PC-3 (cell line): ENCODE measurements at regions not wholly inside any gene's neighbourhood (a gene's known extent, or its start where the extent isn't known, plus 50 kb on each side); places are given as distances from the start of the nearest gene placed in this dataset.

Experiments
- ATAC-seq: fragments of 200-7000 bp; cut with Tn5 transposase; 2 replicates; pipeline ENCODE4 v1.9.1; 2020; ENCODE audit warnings: mild to moderate bottlenecking, moderate library complexity
- BruUV-seq: library from RNA; stranded (reverse); fragments of 400-500 nt; replicated peaks from 2 replicates; lab custom pipeline; 2021; lab: Mats Ljungman, UMichigan
- CTCF ChIA-PET: fragments of 300-600 bp; sonication (Branson Sonifier 250); formaldehyde crosslinking; loops from one replicate; lab custom pipeline; 2022; ENCODE audit warnings: antibody characterized with exemption; lab: Charles Lee
- POLR2A ChIA-PET: fragments of 300-600 bp; sonication (Branson Sonifier 250); formaldehyde crosslinking; loops from one replicate; lab custom pipeline; 2022; ENCODE audit warnings: antibody characterized with exemption; ENCODE audit not compliant: unreplicated experiment; lab: Charles Lee
- DNase-seq: peaks from one replicate; pipeline ENCODE4 v3.0.0-alpha.2; 2015
- H2AFZ ChIP-seq: fragments of 300-600 bp; sonication (generic); 2 replicates; pipeline ENCODE4 v1.6.0; 2016; ENCODE audit warnings: antibody characterized with exemption, low read length
- H3F3A ChIP-seq: fragments of 300-600 bp; sonication (generic); one replicate; pipeline ENCODE4 v1.6.0; 2017; ENCODE audit warnings: antibody characterized with exemption, low read length, control low read depth, mild to moderate bottlenecking; ENCODE audit not compliant: unreplicated experiment
- H3K27ac ChIP-seq: fragments of 300-600 bp; sonication (generic); 2 replicates; pipeline ENCODE4 v1.5.1; 2016; ENCODE audit warnings: mild to moderate bottlenecking, low read length
- H3K27me3 ChIP-seq: fragments of 300-600 bp; sonication (generic); 2 replicates; pipeline ENCODE4 v1.6.1; 2016; ENCODE audit warnings: low read length, mixed read lengths
- H3K36me3 ChIP-seq: fragments of 300-600 bp; sonication (generic); 2 replicates; pipeline ENCODE4 v1.6.1; 2016; ENCODE audit warnings: low read depth, mixed run types, low read length, mixed read lengths
- H3K4me1 ChIP-seq: fragments of 300-600 bp; sonication (generic); 2 replicates; pipeline ENCODE4 v1.5.1; 2016; ENCODE audit warnings: low read length; ENCODE audit not compliant: insufficient read depth
- H3K4me2 ChIP-seq: fragments of 300-600 bp; sonication (generic); 2 replicates; pipeline ENCODE4 v1.6.0; 2016; ENCODE audit warnings: low read length
- H3K4me3 ChIP-seq: fragments of 300-600 bp; sonication (generic); 2 replicates; pipeline ENCODE4 v1.5.1; 2016; ENCODE audit warnings: mild to moderate bottlenecking, low read length, mixed read lengths
- H3K79me2 ChIP-seq: fragments of 300-600 bp; sonication (generic); 2 replicates; pipeline ENCODE4 v1.6.1; 2017; ENCODE audit warnings: low read length, mixed read lengths
- H3K9ac ChIP-seq: fragments of 300-600 bp; sonication (generic); 2 replicates; pipeline ENCODE4 v1.6.0; 2016; ENCODE audit warnings: mild to moderate bottlenecking, low read length
- H3K9me2 ChIP-seq: fragments of 300-600 bp; sonication (generic); replicated peaks from 2 replicates; pipeline ENCODE4 v1.6.1; 2016; ENCODE audit warnings: mixed run types, low read length, mixed read lengths
- H3K9me3 ChIP-seq: fragments of 300-600 bp; sonication (generic); 2 replicates; pipeline ENCODE4 v1.6.1; 2016; ENCODE audit warnings: low read length, mixed read lengths
- H4K20me1 ChIP-seq: fragments of 300-600 bp; sonication (generic); 2 replicates; pipeline ENCODE4 v1.6.1; 2016; ENCODE audit warnings: low read length, mixed read lengths
- EZH2 ChIP-seq: fragments of 300-600 bp; sonication (generic); IDR thresholded peaks from one replicate; pipeline ENCODE4 v1.6.1; 2017; ENCODE audit warnings: antibody characterized with exemption, mild to moderate bottlenecking, low read length; ENCODE audit not compliant: unreplicated experiment
- EZH2phosphoT487 ChIP-seq: fragments of 300-600 bp; sonication (generic); IDR thresholded peaks from 2 replicates; pipeline ENCODE4 v1.6.1; 2018; ENCODE audit warnings: mild to moderate bottlenecking, antibody characterized with exemption, low read length, borderline replicate concordance
- intact Hi-C: fragments of 100-400 bp; cut with micrococcal nuclease; formaldehyde crosslinking; loops from 2 replicates; pipeline ENCODE4 v1.9.0; 2023
- TF ChIP-seq, protein P1 (sequence below): fragments of 300-600 bp; sonication (generic); conservative IDR thresholded peaks from 2 replicates; pipeline ENCODE4 v1.5.1; 2017; ENCODE audit warnings: antibody characterized with exemption, low read depth, mild to moderate bottlenecking, low read length

DNA sequence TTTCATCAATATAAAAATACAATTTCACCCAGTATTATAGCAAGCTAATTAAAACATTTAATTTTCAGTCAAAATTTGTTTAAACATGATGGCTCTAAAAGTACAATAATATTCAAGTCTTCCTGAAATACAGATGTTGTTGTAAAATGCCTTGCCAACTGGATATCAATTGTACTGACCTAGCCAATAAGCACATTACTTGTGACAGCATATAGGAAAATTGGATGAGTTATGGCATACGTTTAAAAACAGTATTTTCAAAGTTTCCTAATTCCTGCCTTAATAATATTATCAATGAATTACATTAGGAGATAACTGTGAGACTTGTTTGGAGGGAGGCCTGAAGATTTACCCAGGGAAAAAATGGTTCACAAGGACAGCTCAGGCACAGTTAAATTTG is 336.9 kb upstream of the CDH20 start:
- ATAC-seq: no peak
- no peak overlapping the region for H3K9ac ChIP-seq

DNA sequence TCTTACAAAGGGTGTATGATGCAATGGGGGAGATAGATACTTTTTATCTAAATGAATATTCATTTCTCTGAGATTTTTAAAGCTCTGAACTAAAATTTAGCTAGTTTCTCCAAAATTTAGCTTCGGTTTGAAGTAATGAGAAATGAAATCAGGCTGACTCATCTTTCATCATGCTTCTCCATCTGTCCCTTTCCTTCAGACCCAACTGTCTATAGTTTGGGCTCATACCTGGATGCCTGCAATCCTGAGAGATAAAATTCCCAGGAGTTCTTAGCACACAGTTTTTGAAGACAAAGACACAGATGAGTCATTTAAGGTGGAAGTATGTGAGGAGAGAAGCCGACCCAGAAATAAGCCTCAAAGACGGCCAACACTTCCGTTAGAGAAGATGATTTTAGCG is 336.4 kb upstream of the CDH20 start:
- no peak overlapping the region for H3K9ac ChIP-seq
- no peaks in the 10 kb centered on the region for H3K9me2 ChIP-seq
- H3K27me3 ChIP-seq: peaks cover 34% of the 10 kb centered on the region
- no peak overlapping the region for H3K4me2 ChIP-seq
- TF ChIP-seq, protein P1, sequence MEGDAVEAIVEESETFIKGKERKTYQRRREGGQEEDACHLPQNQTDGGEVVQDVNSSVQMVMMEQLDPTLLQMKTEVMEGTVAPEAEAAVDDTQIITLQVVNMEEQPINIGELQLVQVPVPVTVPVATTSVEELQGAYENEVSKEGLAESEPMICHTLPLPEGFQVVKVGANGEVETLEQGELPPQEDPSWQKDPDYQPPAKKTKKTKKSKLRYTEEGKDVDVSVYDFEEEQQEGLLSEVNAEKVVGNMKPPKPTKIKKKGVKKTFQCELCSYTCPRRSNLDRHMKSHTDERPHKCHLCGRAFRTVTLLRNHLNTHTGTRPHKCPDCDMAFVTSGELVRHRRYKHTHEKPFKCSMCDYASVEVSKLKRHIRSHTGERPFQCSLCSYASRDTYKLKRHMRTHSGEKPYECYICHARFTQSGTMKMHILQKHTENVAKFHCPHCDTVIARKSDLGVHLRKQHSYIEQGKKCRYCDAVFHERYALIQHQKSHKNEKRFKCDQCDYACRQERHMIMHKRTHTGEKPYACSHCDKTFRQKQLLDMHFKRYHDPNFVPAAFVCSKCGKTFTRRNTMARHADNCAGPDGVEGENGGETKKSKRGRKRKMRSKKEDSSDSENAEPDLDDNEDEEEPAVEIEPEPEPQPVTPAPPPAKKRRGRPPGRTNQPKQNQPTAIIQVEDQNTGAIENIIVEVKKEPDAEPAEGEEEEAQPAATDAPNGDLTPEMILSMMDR: no peak
- TF ChIP-seq EZH2phosphoT487 (no peak), EZH2 (no peak)
- POLR2A ChIA-PET: no interaction called here
- no peak for ATAC-seq
- H3K36me3 ChIP-seq: no peaks in the 10 kb centered on the region
- H3K79me2 ChIP-seq: no peaks in the 10 kb centered on the region
- no peaks in the 10 kb centered on the region for H3F3A ChIP-seq
- intact Hi-C loops: no loop called here
- no peak overlapping the region for H3K27ac ChIP-seq
- H3K9me3 ChIP-seq: no peaks in the 10 kb centered on the region
- CTCF ChIA-PET: no interaction called here
- no peak overlapping the region for H2AFZ ChIP-seq
- BruUV-seq: no TSS peak
- H4K20me1 ChIP-seq: no peaks in the 10 kb centered on the region
- no peak for DNase-seq
- H3K4me3 ChIP-seq: no peak overlapping the region
- no peaks in the 10 kb centered on the region for H3K4me1 ChIP-seq

More for the DNA sequence above, 336.9 kb upstream of the CDH20 start:
- intact Hi-C loops: no loop called here
- H3K4me2 ChIP-seq: no peak overlapping the region
- no peak overlapping the region for H3K4me3 ChIP-seq
- TF ChIP-seq, protein P1: no peak
- TF ChIP-seq EZH2phosphoT487 (no peak), EZH2 (no peak)
- no peaks in the 10 kb centered on the region for H3K9me3 ChIP-seq
- no peak overlapping the region for H2AFZ ChIP-seq
- DNase-seq: no peak
- H3K4me1 ChIP-seq: no peaks in the 10 kb centered on the region
- H3F3A ChIP-seq: no peaks in the 10 kb centered on the region
- no peaks in the 10 kb centered on the region for H3K9me2 ChIP-seq
- no peaks in the 10 kb centered on the region for H3K36me3 ChIP-seq
- POLR2A ChIA-PET: no interaction called here
- CTCF ChIA-PET: no interaction called here
- no peaks in the 10 kb centered on the region for H3K79me2 ChIP-seq
- no peaks in the 10 kb centered on the region for H4K20me1 ChIP-seq
- BruUV-seq: no TSS peak
- no peak overlapping the region for H3K27ac ChIP-seq
- peaks cover 34% of the 10 kb centered on the region for H3K27me3 ChIP-seq

DNA sequence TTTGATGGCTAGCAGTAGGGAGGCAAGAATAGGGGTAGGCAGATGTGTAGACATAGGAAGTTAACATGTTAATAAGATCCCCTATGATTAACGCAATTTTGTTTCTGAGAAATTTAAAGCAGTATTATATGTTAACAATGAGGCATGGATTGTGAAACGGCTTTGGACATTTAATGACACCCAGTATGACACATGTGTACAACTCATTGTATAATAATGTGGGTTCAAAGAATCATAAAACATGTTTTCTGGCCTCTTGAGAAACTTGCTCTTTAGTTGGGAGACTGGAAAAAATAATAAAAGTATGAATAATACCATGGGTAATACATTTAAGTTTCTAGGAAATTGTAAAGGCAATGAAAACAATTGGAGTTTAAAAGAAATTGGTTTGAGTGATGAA is 332.1 kb upstream of the CDH20 start:
- Histone ChIP-seq H3K4me3 (no peak overlapping the region), H3K9ac (no peak overlapping the region), H2AFZ (no peak overlapping the region), H3K79me2 (no peaks in the 10 kb centered on the region), H4K20me1 (no peaks in the 10 kb centered on the region), H3K27me3 (peaks cover 30% of the 10 kb centered on the region), H3K4me2 (no peak overlapping the region), H3K4me1 (no peaks in the 10 kb centered on the region), H3F3A (no peaks in the 10 kb centered on the region), H3K27ac (no peak overlapping the region), H3K36me3 (no peaks in the 10 kb centered on the region), H3K9me3 (no peaks in the 10 kb centered on the region), H3K9me2 (no peaks in the 10 kb centered on the region)
- no peak for DNase-seq
- BruUV-seq: no TSS peak
- TF ChIP-seq EZH2: no peak
- TF ChIP-seq, protein P1: no peak
- no peak for ATAC-seq
- CTCF ChIA-PET: no interaction called here
- intact Hi-C loops: no loop called here
- POLR2A ChIA-PET: no interaction called here
